ENCODE measurements at regions not wholly inside any gene's neighbourhood (a gene's known extent, or its start where the extent isn't known, plus 50 kb on each side); places are given as distances from the start of the nearest gene placed in this dataset.
"Not testable (repeated sequence)": the region's sequence is repeated elsewhere in the genome, so short reads cannot be mapped to it uniquely, and the experiment has no call there.

DNA sequence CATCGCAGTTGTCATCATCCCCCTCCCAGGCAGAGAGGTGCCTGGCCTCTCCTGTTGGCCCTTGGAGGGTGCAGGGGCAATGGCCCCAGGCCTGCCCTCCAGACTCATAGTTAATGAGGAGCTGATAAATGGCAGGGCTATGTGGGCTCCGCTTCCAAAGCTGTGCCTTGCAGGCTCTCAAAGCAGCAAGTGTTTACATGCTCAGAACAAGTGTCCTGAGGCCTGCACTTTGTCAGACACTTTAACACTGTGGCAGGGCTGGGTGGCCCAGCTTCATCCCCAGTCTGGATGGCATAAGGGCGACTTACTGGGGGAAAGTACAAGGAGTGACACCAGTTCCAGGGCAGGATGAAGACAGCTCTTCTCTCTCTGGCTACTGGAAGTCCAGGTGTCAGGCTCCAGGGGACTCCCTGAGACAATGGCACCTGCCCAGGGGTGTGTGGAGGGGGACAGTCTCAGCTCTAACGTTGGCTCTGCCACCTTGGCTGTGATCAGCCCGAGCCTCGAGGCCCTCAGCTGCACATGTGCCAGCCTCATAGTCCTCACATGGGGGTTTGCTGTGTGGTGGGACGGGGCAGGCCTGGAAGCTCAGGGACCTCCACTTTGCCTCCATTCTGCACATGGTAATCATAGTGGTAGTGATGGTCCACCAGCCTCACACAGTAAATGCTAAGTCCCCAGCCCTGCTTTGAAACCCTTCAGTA is 153.4 kb downstream of the BARX1 start:
- no peak overlapping the region for H3K4me3 Mint-ChIP-seq
- no peak for DNase-seq
- no peaks in the 10 kb centered on the region for H3K36me3 Mint-ChIP-seq (ENCODE audit: low read depth)
- H3K9me3 Mint-ChIP-seq (ENCODE audit: low read depth) = peaks cover 9% of the 10 kb centered on the region
- no peak for ATAC-seq
- no peak overlapping the region for H3K27ac Mint-ChIP-seq
- intact Hi-C loops (cut with DNase I, micrococcal nuclease) = no loop called here
- CTCF ChIA-PET = no interaction called here
- H3K4me1 Mint-ChIP-seq = no peaks in the 10 kb centered on the region
- peaks cover 32% of the 10 kb centered on the region for H3K27me3 Mint-ChIP-seq
- POLR2A ChIA-PET = no interaction called here

DNA sequence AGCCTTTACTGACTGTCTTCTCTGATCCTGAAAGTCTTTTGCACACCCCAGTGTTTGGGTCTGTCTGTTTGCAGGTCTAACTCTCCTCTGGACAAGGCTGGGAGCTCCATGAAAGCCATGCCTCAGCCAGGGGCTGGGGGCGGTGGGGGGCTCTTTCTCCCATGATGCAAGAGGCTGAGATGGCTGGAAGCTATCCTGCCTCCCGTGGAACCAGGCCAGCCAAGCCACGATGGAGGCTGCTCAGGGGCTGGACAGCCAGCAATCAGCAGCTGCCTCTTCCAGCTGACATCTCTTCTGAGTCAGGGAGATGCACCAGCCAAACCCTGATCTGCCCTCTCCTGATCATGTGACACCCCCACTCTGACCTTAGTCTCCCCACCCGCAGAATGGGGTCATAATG is 154.0 kb downstream of the BARX1 start:
- no peak for DNase-seq
- ChIA-PET CTCF (no interaction called here), POLR2A (no interaction called here)
- intact Hi-C loops (cut with DNase I, micrococcal nuclease) = no loop called here
- Mint-ChIP-seq H3K36me3 (ENCODE audit: low read depth) (no peaks in the 10 kb centered on the region), H3K27me3 (peaks cover 33% of the 10 kb centered on the region), H3K9me3 (ENCODE audit: low read depth) (peaks cover 8% of the 10 kb centered on the region), H3K4me1 (no peaks in the 10 kb centered on the region), H3K4me3 (no peak overlapping the region), H3K27ac (no peak overlapping the region)
- ATAC-seq = no peak

DNA sequence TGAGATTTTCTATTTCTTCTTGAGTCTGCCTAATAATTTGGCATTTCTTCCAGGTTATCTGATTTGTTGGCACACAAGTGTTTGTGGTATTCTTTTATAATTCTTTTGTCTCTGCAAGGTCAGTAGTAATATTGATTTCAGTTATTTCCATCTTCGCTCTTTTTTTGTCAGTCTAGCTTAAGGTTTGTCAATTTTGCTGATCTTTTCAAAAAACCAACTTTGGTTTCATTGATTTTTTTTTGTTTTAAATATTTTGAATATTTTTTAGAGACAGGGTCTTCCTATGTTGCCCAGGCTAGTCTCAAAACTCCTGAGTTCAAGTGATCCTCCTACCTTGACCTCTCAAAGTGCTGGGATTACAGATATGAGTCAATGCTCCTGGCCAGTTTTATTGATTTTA is 162.8 kb downstream of the BARX1 start:
- no peak overlapping the region for H3K27ac Mint-ChIP-seq
- POLR2A ChIA-PET = no interaction called here
- no peaks in the 10 kb centered on the region for H3K36me3 Mint-ChIP-seq (ENCODE audit: low read depth)
- H3K4me3 Mint-ChIP-seq = no peak overlapping the region
- no peaks in the 10 kb centered on the region for H3K4me1 Mint-ChIP-seq
- peaks cover 2% of the 10 kb centered on the region for H3K9me3 Mint-ChIP-seq (ENCODE audit: low read depth)
- no peak for DNase-seq
- CTCF ChIA-PET = no interaction called here
- peaks cover 28% of the 10 kb centered on the region for H3K27me3 Mint-ChIP-seq
- ATAC-seq = no peak
- intact Hi-C loops (cut with DNase I, micrococcal nuclease) = no loop called here

DNA sequence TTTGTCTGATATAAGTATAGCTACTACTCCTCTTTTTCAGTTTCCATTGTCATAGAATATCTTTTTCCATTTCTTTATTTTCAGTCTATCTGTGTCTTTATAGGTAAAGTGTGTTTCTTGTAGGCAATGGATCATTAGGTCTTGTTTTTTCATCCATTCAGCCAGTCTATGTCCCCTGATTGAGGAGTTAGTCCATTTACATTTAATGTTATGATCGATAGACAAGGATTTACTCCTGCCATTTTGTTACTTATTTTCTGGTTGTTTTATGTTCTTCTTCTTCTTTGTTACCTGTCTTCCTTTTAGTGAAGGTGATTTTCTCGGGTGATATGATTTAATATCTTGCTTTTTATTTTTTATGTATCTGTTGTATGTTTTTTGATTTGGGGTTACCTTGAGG is 169.0 kb downstream of the BARX1 start:
- intact Hi-C loops (cut with DNase I, micrococcal nuclease) = no loop called here
- H3K9me3 Mint-ChIP-seq (ENCODE audit: low read depth) = peaks cover 2% of the 10 kb centered on the region
- ATAC-seq (no peak), DNase-seq (no peak)
- POLR2A ChIA-PET = no interaction called here
- H3K4me3 Mint-ChIP-seq = no peak overlapping the region
- no peaks in the 10 kb centered on the region for H3K36me3 Mint-ChIP-seq (ENCODE audit: low read depth)
- no peaks in the 10 kb centered on the region for H3K4me1 Mint-ChIP-seq
- H3K27me3 Mint-ChIP-seq = peaks cover 39% of the 10 kb centered on the region
- CTCF ChIA-PET = no interaction called here
- H3K27ac Mint-ChIP-seq = no peak overlapping the region

DNA sequence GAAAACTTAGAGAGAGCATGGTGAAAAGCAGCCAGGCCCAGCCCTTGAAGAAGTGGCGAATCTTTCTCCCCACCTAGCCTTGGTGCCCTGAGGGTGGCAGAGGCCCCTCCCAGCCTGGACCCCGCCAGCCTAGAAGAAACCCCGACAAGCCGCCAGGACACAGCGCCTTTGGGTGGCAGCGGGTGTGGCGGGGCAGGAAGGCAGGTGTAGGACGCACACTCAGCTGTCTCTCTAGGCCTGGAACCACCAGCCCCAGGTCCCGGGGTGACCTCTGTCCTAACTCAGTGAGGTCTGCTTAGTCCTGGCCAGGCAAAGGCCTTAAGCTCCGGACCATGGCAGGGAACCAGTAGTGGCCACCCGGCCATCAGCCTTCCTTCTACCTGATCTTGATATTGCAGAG is 178.3 kb downstream of the BARX1 start:
- no peaks in the 10 kb centered on the region for H3K36me3 Mint-ChIP-seq (ENCODE audit: low read depth)
- ChIA-PET POLR2A (no interaction called here), CTCF (no interaction called here)
- H3K27me3 Mint-ChIP-seq = peaks cover 8% of the 10 kb centered on the region
- intact Hi-C loops (cut with DNase I, micrococcal nuclease) = no loop called here
- no peaks in the 10 kb centered on the region for H3K9me3 Mint-ChIP-seq (ENCODE audit: low read depth)
- no peak overlapping the region for H3K27ac Mint-ChIP-seq
- no peak overlapping the region for H3K4me3 Mint-ChIP-seq
- H3K4me1 Mint-ChIP-seq = no peaks in the 10 kb centered on the region
- no peak for DNase-seq
- no peak for ATAC-seq

DNA sequence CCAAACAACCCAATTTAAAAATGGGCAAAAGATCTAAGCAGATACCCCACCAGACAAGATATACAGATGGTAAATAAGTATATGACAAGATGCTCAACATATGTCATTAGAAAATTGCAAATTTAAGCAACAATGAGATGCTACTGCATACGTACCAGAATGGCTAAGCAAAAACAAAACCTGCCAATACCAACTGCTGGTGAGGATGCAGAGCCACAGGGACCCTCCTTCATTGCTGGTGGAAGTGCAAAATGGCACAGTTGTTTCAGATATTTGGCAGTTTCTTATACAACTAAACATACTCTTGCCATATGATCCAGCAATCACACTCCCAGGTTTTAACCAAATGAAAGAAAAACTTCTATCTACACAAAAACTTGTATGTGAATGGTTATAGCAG is 178.9 kb downstream of the BARX1 start:
- no peak for DNase-seq
- Mint-ChIP-seq H3K4me1 (no peaks in the 10 kb centered on the region), H3K27ac (no peak overlapping the region), H3K27me3 (peaks cover 7% of the 10 kb centered on the region), H3K4me3 (no peak overlapping the region), H3K36me3 (ENCODE audit: low read depth) (no peaks in the 10 kb centered on the region), H3K9me3 (ENCODE audit: low read depth) (no peaks in the 10 kb centered on the region)
- ChIA-PET POLR2A (no interaction called here), CTCF (no interaction called here)
- intact Hi-C loops (cut with DNase I, micrococcal nuclease) = no loop called here
- ATAC-seq = no peak

DNA sequence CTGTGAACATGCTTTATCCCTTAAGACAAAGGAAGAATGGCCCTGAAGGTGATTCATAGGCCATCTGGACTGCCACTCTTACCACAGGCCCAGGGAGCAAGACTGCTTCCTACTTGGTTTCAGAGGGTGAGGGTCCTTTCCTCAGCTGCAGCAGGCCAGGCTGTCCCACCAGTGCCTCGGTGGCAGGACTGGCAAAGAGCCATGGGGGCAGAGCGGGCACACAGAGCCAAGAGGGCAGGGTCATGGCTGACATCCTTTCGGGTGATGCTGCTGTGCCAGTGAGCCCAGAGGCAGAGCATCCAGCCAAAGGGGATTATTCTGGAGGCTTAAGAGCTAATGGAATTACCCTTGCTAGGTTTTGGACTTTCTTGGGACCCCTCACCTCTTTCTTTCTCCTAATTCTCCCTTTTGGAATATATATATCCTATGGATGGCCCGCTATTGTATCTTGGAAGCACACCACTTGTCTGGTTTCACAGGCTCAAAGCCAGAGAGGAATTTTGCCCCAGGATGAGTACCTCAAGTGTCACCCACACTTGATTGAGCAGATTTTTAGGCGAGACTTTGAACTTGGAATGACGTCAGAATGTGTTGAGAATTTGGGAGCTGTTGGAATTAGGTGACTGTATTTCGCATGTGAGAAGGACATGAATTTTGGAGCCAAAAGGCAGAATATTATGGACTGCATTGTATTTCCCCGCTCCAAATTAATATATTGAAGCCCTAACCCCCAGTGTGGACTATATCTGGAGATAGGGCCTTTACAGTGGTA is 180.6 kb downstream of the BARX1 start:
- Mint-ChIP-seq H3K36me3 (ENCODE audit: low read depth) (no peaks in the 10 kb centered on the region), H3K4me3 (no peak overlapping the region), H3K27ac (no peak overlapping the region), H3K4me1 (no peaks in the 10 kb centered on the region), H3K9me3 (ENCODE audit: low read depth) (no peaks in the 10 kb centered on the region), H3K27me3 (peaks cover 4% of the 10 kb centered on the region)
- intact Hi-C loops (cut with DNase I, micrococcal nuclease) = no loop called here
- ChIA-PET CTCF (interaction anchor here (0.7 kb wide), 1 partner anchor 424 kb away, joined by 3 read pairs; no protein-coding TSS in a partner anchor), POLR2A (no interaction called here)
- DNase-seq = no peak
- no peak for ATAC-seq

DNA sequence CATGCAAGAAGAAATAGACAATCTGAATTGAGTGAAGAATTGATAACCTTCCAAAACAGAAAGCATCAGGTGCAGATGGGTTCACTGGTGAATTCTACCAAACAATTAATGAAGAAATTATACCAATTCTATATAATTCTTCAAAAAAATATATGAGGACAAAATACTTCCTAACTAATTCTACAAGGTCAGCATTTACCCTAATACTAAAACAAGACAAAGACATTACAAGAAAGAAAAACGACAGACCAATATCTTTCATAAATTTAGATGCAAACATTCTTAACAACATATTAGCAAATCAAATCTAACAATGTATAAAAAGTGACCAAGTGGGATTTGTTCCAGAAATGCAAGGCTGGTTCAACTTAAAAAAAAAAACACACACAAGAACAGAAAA is 183.9 kb downstream of the BARX1 start:
- H3K27me3 Mint-ChIP-seq = peaks cover 6% of the 10 kb centered on the region
- no peaks in the 10 kb centered on the region for H3K4me1 Mint-ChIP-seq
- DNase-seq = no peak
- no peaks in the 10 kb centered on the region for H3K36me3 Mint-ChIP-seq (ENCODE audit: low read depth)
- ChIA-PET POLR2A (no interaction called here), CTCF (interaction anchor here (1.2 kb wide), 1 partner anchor 44 kb away, joined by 4 read pairs; no protein-coding TSS in a partner anchor)
- ATAC-seq = no peak
- H3K4me3 Mint-ChIP-seq = no peak overlapping the region
- peaks cover 4% of the 10 kb centered on the region for H3K9me3 Mint-ChIP-seq (ENCODE audit: low read depth)
- H3K27ac Mint-ChIP-seq = no peak overlapping the region
- intact Hi-C loops (cut with DNase I, micrococcal nuclease) = no loop called here

DNA sequence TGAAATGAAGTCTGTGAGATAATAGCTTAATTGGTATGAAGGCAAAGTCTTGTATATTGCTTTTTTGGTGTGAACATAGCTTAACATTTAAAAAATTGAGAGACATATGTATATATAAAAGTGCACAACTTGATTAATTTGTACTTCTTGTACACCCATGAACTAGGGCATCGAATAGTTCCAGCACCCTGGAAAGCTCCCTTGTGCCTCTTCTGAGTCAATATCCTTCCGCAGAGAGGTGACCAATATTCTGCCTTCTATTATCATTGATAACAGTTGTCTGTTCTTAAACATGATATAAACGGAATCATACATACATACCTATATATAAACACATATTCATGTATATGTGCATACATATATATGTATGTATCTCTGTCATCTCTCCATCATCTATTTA is 185.4 kb downstream of the PHF2 start:
- Mint-ChIP-seq H3K4me3 (no peak overlapping the region), H3K27me3 (peaks cover 21% of the 10 kb centered on the region), H3K36me3 (ENCODE audit: low read depth) (no peaks in the 10 kb centered on the region), H3K27ac (no peak overlapping the region), H3K4me1 (no peaks in the 10 kb centered on the region), H3K9me3 (ENCODE audit: low read depth) (peaks cover 14% of the 10 kb centered on the region)
- intact Hi-C loops (cut with DNase I, micrococcal nuclease) = no loop called here
- ATAC-seq (no peak), DNase-seq (no peak)
- POLR2A ChIA-PET = no interaction called here
- CTCF ChIA-PET = no interaction called here

DNA sequence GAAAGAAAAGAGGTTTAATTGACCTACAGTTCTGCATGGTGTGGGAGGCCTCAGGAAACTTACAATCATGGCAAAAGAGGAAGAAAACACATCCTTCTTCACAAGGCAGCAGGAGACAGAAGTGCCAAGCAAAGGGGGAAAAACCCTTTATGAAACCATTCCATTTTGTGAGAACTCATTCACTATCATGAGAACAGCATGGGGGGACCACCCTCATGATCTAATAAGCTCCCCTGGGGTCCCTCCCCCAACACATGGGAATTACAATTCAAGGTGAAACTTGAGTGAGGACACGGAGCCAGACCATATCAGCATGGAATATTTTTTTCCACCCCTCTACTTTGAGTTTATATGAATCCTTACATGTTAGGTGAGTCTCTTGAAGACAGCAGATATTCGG is 173.7 kb downstream of the PHF2 start:
- no peak for DNase-seq
- ATAC-seq = no peak
- H3K9me3 Mint-ChIP-seq (ENCODE audit: low read depth) = peaks cover 49% of the 10 kb centered on the region
- H3K4me1 Mint-ChIP-seq = no peaks in the 10 kb centered on the region
- H3K4me3 Mint-ChIP-seq = no peak overlapping the region
- CTCF ChIA-PET = no interaction called here
- H3K27me3 Mint-ChIP-seq = peaks cover 13% of the 10 kb centered on the region
- H3K27ac Mint-ChIP-seq = no peak overlapping the region
- intact Hi-C loops (cut with DNase I, micrococcal nuclease) = no loop called here
- H3K36me3 Mint-ChIP-seq (ENCODE audit: low read depth) = peaks cover 8% of the 10 kb centered on the region
- POLR2A ChIA-PET = no interaction called here

DNA sequence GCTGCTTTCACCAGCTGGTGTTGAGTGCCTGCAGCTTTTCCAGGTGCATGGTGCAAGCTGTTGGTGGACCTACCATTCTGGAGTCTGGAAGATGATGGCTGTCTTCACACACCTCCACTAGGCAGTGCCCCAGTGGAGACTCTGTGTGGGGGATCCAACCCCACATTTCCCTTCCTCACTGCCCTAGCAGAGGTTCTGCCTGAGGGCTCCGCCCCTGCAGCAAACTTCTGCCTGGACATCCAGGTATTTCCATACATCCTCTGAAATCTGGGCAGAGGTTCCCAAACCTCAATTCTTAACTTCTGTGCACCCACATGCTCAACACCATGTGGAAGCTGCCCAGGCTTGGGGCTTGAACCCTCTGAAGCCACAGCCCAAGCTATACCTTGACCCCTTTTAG is 172.4 kb downstream of the PHF2 start:
- peaks cover 51% of the 10 kb centered on the region for H3K9me3 Mint-ChIP-seq (ENCODE audit: low read depth)
- H3K27me3 Mint-ChIP-seq = peaks cover 11% of the 10 kb centered on the region
- intact Hi-C loops (cut with DNase I, micrococcal nuclease); H3K27ac Mint-ChIP-seq; POLR2A ChIA-PET; H3K36me3 Mint-ChIP-seq (ENCODE audit: low read depth); H3K4me3 Mint-ChIP-seq; CTCF ChIA-PET; H3K4me1 Mint-ChIP-seq; ATAC-seq; DNase-seq: not testable (repeated sequence)

DNA sequence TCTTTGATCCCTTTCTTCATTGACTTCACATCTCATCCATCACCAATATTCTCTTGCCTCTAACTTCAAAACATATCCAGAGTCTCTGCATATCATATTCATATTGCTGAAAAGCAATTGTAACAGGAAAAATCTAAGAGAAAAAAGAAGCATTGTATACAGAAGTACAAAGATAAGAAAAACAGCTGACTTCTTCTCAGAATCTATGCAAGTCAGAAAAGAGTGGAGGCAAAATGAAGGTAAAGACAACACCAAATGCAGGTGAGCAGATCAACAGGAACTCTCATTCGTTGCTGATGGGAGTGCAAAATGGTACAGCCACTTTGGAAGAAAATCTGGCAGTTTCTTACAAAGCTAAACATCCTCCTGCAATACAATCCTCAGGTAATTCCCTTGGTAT is 155.6 kb downstream of the PHF2 start:
- no peak overlapping the region for H3K27ac Mint-ChIP-seq
- H3K4me3 Mint-ChIP-seq = no peak overlapping the region
- H3K36me3 Mint-ChIP-seq (ENCODE audit: low read depth) = peaks cover 3% of the 10 kb centered on the region
- intact Hi-C loops (cut with DNase I, micrococcal nuclease) = no loop called here
- H3K9me3 Mint-ChIP-seq (ENCODE audit: low read depth) = peaks cover 23% of the 10 kb centered on the region
- peaks cover 33% of the 10 kb centered on the region for H3K27me3 Mint-ChIP-seq
- no peaks in the 10 kb centered on the region for H3K4me1 Mint-ChIP-seq
- ATAC-seq = no peak
- no peak for DNase-seq
- POLR2A ChIA-PET = no interaction called here
- CTCF ChIA-PET = interaction anchor here (0.6 to 1.5 kb wide), 2 partner anchors 12 to 943 kb away, joined by 3 read pairs; no protein-coding TSS in a partner anchor
